Neuronal stem cell (in vitro differentiated cells): ENCODE measurements at regions not wholly inside any gene's neighbourhood (a gene's known extent, or its start where the extent isn't known, plus 50 kb on each side); places are given as distances from the start of the nearest gene placed in this dataset.
A peak's percentile ranks its signal among the peaks of the same experiment; 100 is the strongest.

ENCODE experiments used
- DNase-seq: peaks from one replicate; pipeline ENCODE4 v3.0.0-alpha.2; 2013; ENCODE audit warnings: low spot score
- H2AFZ ChIP-seq: one replicate; pipeline ENCODE4 v1.6.1; 2013; ENCODE audit warnings: mild to moderate bottlenecking, low read length, inconsistent platforms
- H2AK5ac ChIP-seq: 2 replicates; pipeline ENCODE4 v1.6.1; 2013; ENCODE audit warnings: low read depth, mild to moderate bottlenecking, inconsistent platforms, low read length, moderate library complexity, mixed read lengths
- H2BK120ac ChIP-seq: 2 replicates; pipeline ENCODE4 v1.6.1; 2013; ENCODE audit warnings: low read depth, mild to moderate bottlenecking, inconsistent platforms, low read length, moderate library complexity, mixed read lengths
- H2BK12ac ChIP-seq: one replicate; pipeline ENCODE4 v1.6.1; 2013; ENCODE audit warnings: low read length, inconsistent platforms
- H2BK15ac ChIP-seq: 2 replicates; pipeline ENCODE4 v1.6.1; 2013; ENCODE audit warnings: mild to moderate bottlenecking, low read length, inconsistent platforms, mixed read lengths
- H2BK5ac ChIP-seq: one replicate; pipeline ENCODE4 v1.6.1; 2013; ENCODE audit warnings: inconsistent platforms, mild to moderate bottlenecking, low read length, moderate library complexity
- H3K14ac ChIP-seq: one replicate; pipeline ENCODE4 v1.6.1; 2013; ENCODE audit warnings: low read length, inconsistent platforms
- H3K18ac ChIP-seq: 2 replicates; pipeline ENCODE4 v1.6.1; 2013; ENCODE audit warnings: low read length, inconsistent platforms
- H3K23ac ChIP-seq: 2 replicates; pipeline ENCODE4 v1.6.1; 2013; ENCODE audit warnings: low read depth, mild to moderate bottlenecking, mixed read lengths, low read length, inconsistent platforms; ENCODE audit not compliant: poor library complexity
- H3K27ac ChIP-seq: replicated peaks from 3 replicates; pipeline ENCODE4 v1.5.1; 2013; ENCODE audit warnings: low read length, inconsistent platforms
- H3K27me3 ChIP-seq, 3 experiments: 2 replicates each; pipeline ENCODE4 v1.6.1; 2013; ENCODE audit warnings: low read length in 3 of 3, mild to moderate bottlenecking in 2 of 3, inconsistent platforms in 1 of 3, low read depth in 1 of 3, mixed read lengths in 1 of 3, moderate library complexity in 1 of 3; ENCODE audit not compliant: control insufficient read depth in 3 of 3, insufficient read depth in 3 of 3
- H3K36me3 ChIP-seq, 2 donors: replicated peaks in 1 of 2; 2 replicates each; pipeline ENCODE4 v1.6.1; 2013; ENCODE audit warnings: low read length in 2 of 2; ENCODE audit not compliant: control insufficient read depth in 2 of 2, insufficient read depth in 2 of 2
- H3K4ac ChIP-seq: 2 replicates; pipeline ENCODE4 v1.6.1; 2013; ENCODE audit warnings: inconsistent platforms, mild to moderate bottlenecking, low read length, moderate library complexity
- H3K4me1 ChIP-seq, 2 donors: 1 replicate in 1 of 2; 2 replicates in 1 of 2; pipeline ENCODE4 v1.6.1; 2013; ENCODE audit warnings: low read length in 2 of 2, low read depth in 1 of 2; ENCODE audit not compliant: control insufficient read depth in 2 of 2, insufficient read depth in 1 of 2
- H3K4me2 ChIP-seq: one replicate; pipeline ENCODE4 v1.6.1; 2013; ENCODE audit warnings: mild to moderate bottlenecking, low read length, inconsistent platforms; ENCODE audit not compliant: insufficient read depth, poor library complexity, severe bottlenecking
- H3K4me3 ChIP-seq, 2 donors: 2 replicates each; pipeline ENCODE4 v1.5.1; 2013; ENCODE audit warnings: low read length in 2 of 2, mild to moderate bottlenecking in 2 of 2, inconsistent platforms in 1 of 2, moderate library complexity in 1 of 2
- H3K79me1 ChIP-seq: one replicate; pipeline ENCODE4 v1.6.1; 2013; ENCODE audit warnings: low read depth, mild to moderate bottlenecking, inconsistent platforms, low read length, moderate library complexity
- H3K9ac ChIP-seq: one replicate; pipeline ENCODE4 v1.6.1; 2013; ENCODE audit warnings: mild to moderate bottlenecking, low read depth, low read length, inconsistent platforms; ENCODE audit not compliant: poor library complexity
- H3K9me3 ChIP-seq, 2 donors: replicated peaks in 1 of 2; 2 replicates each; pipeline versions ENCODE3 to v1.6.1; 2013; ENCODE audit warnings: low read length in 2 of 2, mild to moderate bottlenecking in 2 of 2, inconsistent platforms in 1 of 2, low read depth in 1 of 2, mixed read lengths in 1 of 2, moderate library complexity in 1 of 2; ENCODE audit not compliant: control insufficient read depth in 2 of 2, insufficient read depth in 1 of 2
- H4K8ac ChIP-seq: one replicate; pipeline ENCODE4 v1.6.1; 2013; ENCODE audit warnings: low read depth, mild to moderate bottlenecking, inconsistent platforms, low read length, moderate library complexity
- H4K91ac ChIP-seq: one replicate; pipeline ENCODE4 v1.6.1; 2013; ENCODE audit warnings: low read length, low read depth, mild to moderate bottlenecking, inconsistent platforms; ENCODE audit not compliant: poor library complexity
- WGBS, 2 donors: extraction: QIAGEN DNeasy Blood & Tissue Kit; methylation state at CpG; one replicate each; pipeline ENCODE4 v1.1.7; 2013; ENCODE audit warnings: missing lambda C conversion rate in 2 of 2, mixed read lengths in 1 of 2; ENCODE audit not compliant: insufficient read length in 2 of 2, insufficient replicate concordance in 1 of 2; ENCODE audit errors: extremely low coverage in 2 of 2; 5-methylcytosine and 5-hydroxymethylcytosine counted together

DNA sequence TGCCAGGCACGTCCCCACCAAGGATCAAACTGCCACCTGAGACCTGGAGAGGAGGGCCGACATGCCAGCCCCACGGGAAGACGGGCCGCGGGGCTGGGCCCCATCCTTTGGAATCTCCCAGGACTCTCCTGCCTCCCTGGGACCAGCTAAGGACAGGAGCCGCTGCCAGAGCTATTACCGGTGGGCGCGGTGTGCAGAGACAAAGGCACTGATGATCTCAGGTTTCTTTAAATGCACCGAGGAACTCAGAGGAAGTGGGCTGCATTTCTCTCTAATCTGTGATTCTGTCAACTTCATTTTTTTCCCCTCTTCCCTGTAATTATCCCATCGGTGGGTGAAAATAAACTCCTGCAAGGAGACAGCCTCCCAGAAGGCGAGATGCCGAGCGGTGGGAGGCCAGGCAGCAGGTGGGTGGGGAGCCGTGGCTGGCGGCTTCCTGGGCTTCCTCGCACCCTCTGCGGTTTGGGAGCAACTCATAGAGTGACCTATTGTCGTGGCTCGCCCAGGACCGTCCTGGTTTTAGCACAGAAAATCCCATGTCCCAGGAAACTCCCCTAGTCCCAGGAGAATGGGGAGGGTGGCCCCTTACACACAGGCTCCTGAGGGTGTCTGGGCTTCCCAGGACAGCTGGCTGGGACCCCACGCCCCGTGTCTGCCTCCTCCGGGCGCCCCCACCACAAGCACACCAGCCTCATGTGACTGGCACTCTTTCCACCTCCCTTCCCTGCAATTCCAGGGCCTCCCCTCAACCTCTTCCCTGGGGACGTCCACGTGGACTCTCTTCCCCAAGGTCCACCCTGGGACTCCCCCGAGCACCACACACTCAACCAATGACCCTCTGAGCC, 62.3 kb upstream of the ADRA2C start:
- Histone ChIP-seq H3K23ac (no peak overlapping the region), H4K8ac (no peak overlapping the region), H3K9me3 (no peaks in the 10 kb centered on the region), H3K9ac (no peak overlapping the region), H3K27me3 (peaks cover 0 to 20% (median 0%) of the 10 kb centered on the region in 3 experiments), H3K18ac (peak overlapping the region; percentile 86), H2AK5ac (peak overlapping the region; percentile 95), H2BK15ac (peak overlapping the region; percentile 56), H3K4me1 (peaks cover 12 to 41% of the 10 kb centered on the region in 2 donors), H3K4me3 (no peak overlapping the region), H2AFZ (peak overlapping the region; percentile 48), H3K14ac (no peak overlapping the region), H4K91ac (no peak overlapping the region), H2BK120ac (peak overlapping the region; percentile 39), H3K4me2 (no peak overlapping the region), H3K36me3 (no peaks in the 10 kb centered on the region), H3K79me1 (peaks cover 1% of the 10 kb centered on the region), H2BK5ac (peak overlapping the region; percentile 30), H3K27ac (no peak overlapping the region), H2BK12ac (peak overlapping the region; percentile 87), H3K4ac (no peak overlapping the region)
- no CpG with 5 or more reads among the region's 29 CpGs for WGBS, 2 donors
- DNase-seq, result no peak

DNA sequence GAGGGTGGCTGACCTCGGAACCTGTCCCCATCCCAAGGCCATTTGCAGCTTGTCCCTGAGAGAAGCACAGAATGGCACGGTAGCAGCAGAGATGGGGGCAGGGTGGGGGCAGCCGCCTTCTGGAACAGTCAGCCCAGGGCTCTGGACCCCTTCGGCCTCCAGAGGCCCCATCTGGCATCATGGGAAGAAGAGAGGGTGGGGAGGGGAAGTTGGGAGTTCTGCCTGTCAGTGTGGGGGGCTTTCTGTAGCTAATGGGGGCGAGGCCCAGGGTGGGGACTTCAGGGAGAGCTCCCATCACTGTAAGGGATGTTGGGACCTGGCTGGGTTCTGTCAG, 62.9 kb upstream of the ADRA2C start:
- H4K8ac ChIP-seq, result no peak overlapping the region
- peak overlapping the region; percentile 68 for H3K9ac ChIP-seq
- peak overlapping the region; percentile 30 for H2BK5ac ChIP-seq
- peak overlapping the region; percentile 39 for H2BK120ac ChIP-seq
- H3K9me3 ChIP-seq, result peaks cover 0 to 2% of the 10 kb centered on the region in 2 donors
- H3K27ac ChIP-seq, result no peak overlapping the region
- H3K14ac ChIP-seq, result peak overlapping the region; percentile 89
- peak overlapping the region; percentile 87 for H2BK12ac ChIP-seq
- peaks cover 1% of the 10 kb centered on the region for H3K79me1 ChIP-seq
- peaks cover 0 to 18% (median 0%) of the 10 kb centered on the region in 3 experiments for H3K27me3 ChIP-seq
- H3K4me1 ChIP-seq, result peaks cover 12 to 40% of the 10 kb centered on the region in 2 donors
- H4K91ac ChIP-seq, result no peak overlapping the region
- peak overlapping the region; percentile 95 for H2AK5ac ChIP-seq
- no peak overlapping the region for H3K23ac ChIP-seq
- WGBS, 2 donors, result no CpG with 5 or more reads among the region's 5 CpGs
- H2BK15ac ChIP-seq, result peak overlapping the region; percentile 56
- H3K36me3 ChIP-seq, result no peaks in the 10 kb centered on the region
- H3K4ac ChIP-seq, result no peak overlapping the region
- peak overlapping the region; percentile 48 for H2AFZ ChIP-seq
- no peak overlapping the region for H3K4me2 ChIP-seq
- no peak for DNase-seq
- peak overlapping the region; percentile 86 for H3K18ac ChIP-seq
- H3K4me3 ChIP-seq, result no peak overlapping the region

DNA sequence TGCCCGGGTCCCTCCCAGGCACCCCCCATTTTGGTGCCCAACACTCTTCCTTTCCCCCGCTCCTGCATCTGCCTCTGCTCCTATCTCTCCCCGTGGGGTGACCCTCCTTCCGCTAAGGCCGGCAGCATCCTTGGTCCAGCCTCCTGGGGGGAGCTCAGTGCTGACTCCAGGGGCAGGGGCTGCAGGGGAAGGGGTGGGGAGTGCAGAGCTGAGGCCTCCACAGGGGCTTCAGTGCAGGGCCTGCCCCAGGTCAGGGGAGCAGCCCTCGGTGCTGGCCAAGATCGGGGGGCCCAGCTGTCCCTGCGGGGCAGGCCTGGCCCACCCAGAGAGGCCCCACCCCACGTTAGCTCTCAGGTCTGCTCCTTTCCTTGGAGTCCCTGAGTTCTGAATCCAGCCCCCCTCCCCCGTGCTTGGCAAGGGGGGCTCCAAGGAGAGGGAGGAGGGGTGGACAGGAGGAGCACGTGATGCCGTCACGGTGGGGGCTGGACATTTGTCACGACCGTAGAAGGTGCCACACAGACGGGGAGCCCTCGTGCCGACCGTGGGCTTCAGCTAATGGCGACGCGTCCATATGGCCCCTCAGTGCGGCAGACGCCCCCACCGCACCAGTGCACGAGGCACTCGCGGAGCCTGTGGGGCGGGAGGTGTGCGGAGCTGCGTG, 63.5 kb upstream of the ADRA2C start:
- Histone ChIP-seq H3K14ac (peak overlapping the region; percentile 89), H2BK5ac (peak overlapping the region; percentile 30), H3K4me2 (no peak overlapping the region), H3K36me3 (no peaks in the 10 kb centered on the region), H2BK15ac (peak overlapping the region; percentile 41), H3K79me1 (peaks cover 1% of the 10 kb centered on the region), H3K4me1 (peaks cover 8 to 34% of the 10 kb centered on the region in 2 donors), H3K9me3 (peaks cover 0 to 2% of the 10 kb centered on the region in 2 donors), H4K91ac (no peak overlapping the region), H3K27me3 (peaks cover 0 to 18% (median 0%) of the 10 kb centered on the region in 3 experiments), H2AFZ (no peak overlapping the region), H3K23ac (peak overlapping the region; percentile 37), H2AK5ac (peak overlapping the region; percentile 95), H3K4me3 (no peak overlapping the region), H3K27ac (no peak overlapping the region), H4K8ac (peak overlapping the region; percentile 19), H3K4ac (peak overlapping the region; percentile 54), H2BK120ac (peak overlapping the region; percentile 21), H3K9ac (no peak overlapping the region), H3K18ac (peak overlapping the region; percentile 86), H2BK12ac (peak overlapping the region; percentile 87)
- WGBS, 2 donors, result no CpG with 5 or more reads among the region's 31 CpGs
- DNase-seq, result no peak
